CD4-positive, alpha-beta T cell (primary cell): ENCODE measurements at regions not wholly inside any gene's neighbourhood (a gene's known extent, or its start where the extent isn't known, plus 50 kb on each side); places are given as distances from the start of the nearest gene placed in this dataset.

Experiments used
- ATAC-seq: fragments of 200-7000 bp; cut with Tn5 transposase; one replicate; pipeline ENCODE4 v1.10.0; 2022; ENCODE audit warnings: mild to moderate bottlenecking; ENCODE audit not compliant: poor library complexity
- CTCF ChIA-PET: fragments of 350-600 bp; sonication (Branson Sonifier 250); formaldehyde crosslinking; loops from one replicate; lab custom pipeline; 2021; ENCODE audit warnings: antibody characterized with exemption, inconsistent platforms; lab: Charles Lee
- POLR2A ChIA-PET: fragments of 350-600 bp; sonication (Branson Sonifier 250); formaldehyde crosslinking; loops from one replicate; lab custom pipeline; 2021; ENCODE audit warnings: antibody characterized with exemption, inconsistent platforms; lab: Charles Lee
- DNase-seq, 14 experiments: peaks; one replicate each; pipeline ENCODE4 v3.0.0-alpha.2; 2013 to 2020; ENCODE audit warnings: mixed read lengths in 2 of 14
- H3K27ac ChIP-seq, 2 donors: one replicate each; pipeline versions ENCODE4 v1.5.1 to v1.7.0; 2013; ENCODE audit warnings: low read length in 2 of 2, low read depth in 1 of 2, mild to moderate bottlenecking in 1 of 2
- H3K27me3 ChIP-seq, 2 experiments: 1 replicate in 1 of 2; 2 replicates in 1 of 2; pipeline versions ENCODE4 v1.6.1 to v1.7.0; 2013; ENCODE audit warnings: low read length in 2 of 2, control low read depth in 1 of 2, mild to moderate bottlenecking in 1 of 2, moderate library complexity in 1 of 2; ENCODE audit not compliant: insufficient read depth in 2 of 2, control insufficient read depth in 1 of 2
- H3K36me3 ChIP-seq: one replicate; pipeline ENCODE4 v1.6.1; 2013; ENCODE audit warnings: low read length, control low read depth; ENCODE audit not compliant: insufficient read depth
- H3K4me1 ChIP-seq: one replicate; pipeline ENCODE4 v1.6.1; 2013; ENCODE audit warnings: low read length, control low read depth; ENCODE audit not compliant: insufficient read depth
- H3K4me3 ChIP-seq: one replicate; pipeline ENCODE4 v1.5.1; 2013; ENCODE audit warnings: mild to moderate bottlenecking, low read length, moderate library complexity
- H3K9me3 ChIP-seq, 2 experiments: 1 replicate in 1 of 2; 2 replicates in 1 of 2; pipeline versions ENCODE4 v1.6.1 to v1.7.0; 2013; ENCODE audit warnings: low read length in 2 of 2, mild to moderate bottlenecking in 2 of 2, control low read depth in 1 of 2, moderate library complexity in 1 of 2; ENCODE audit not compliant: control insufficient read depth in 1 of 2, insufficient read depth in 1 of 2
- H3K27ac Mint-ChIP-seq: one replicate; pipeline ENCODE4 v1.8.0; 2020; ENCODE audit warnings: mixed read lengths
- H3K27me3 Mint-ChIP-seq: one replicate; pipeline ENCODE4 v1.8.0; 2021; ENCODE audit warnings: mixed read lengths
- H3K36me3 Mint-ChIP-seq: one replicate; pipeline ENCODE4 v1.8.0; 2021; ENCODE audit warnings: low read depth, mixed read lengths
- H3K4me1 Mint-ChIP-seq: one replicate; pipeline ENCODE4 v1.8.0; 2021; ENCODE audit warnings: low read depth, mixed read lengths
- H3K4me3 Mint-ChIP-seq: one replicate; pipeline ENCODE4 v1.8.0; 2020; ENCODE audit warnings: mild to moderate bottlenecking, mixed read lengths
- H3K9me3 Mint-ChIP-seq: one replicate; pipeline ENCODE4 v1.8.0; 2020; ENCODE audit warnings: mixed read lengths
- intact Hi-C, 2 experiments: fragments of 100-400 bp; cut with DNase I in 1 of 2; cut with micrococcal nuclease in 1 of 2; formaldehyde crosslinking; loops; one replicate each; pipeline versions ENCODE4 v1.15.1 to v1.9.0; 2023 to 2025; cut with DNase I, micrococcal nuclease
- TF ChIP-seq, protein P1 (sequence below): fragments of 200-600 bp; IDR thresholded peaks from one replicate; pipeline ENCODE4 v1.8.0; 2022; ENCODE audit warnings: antibody characterized with exemption, mild to moderate bottlenecking

DNA sequence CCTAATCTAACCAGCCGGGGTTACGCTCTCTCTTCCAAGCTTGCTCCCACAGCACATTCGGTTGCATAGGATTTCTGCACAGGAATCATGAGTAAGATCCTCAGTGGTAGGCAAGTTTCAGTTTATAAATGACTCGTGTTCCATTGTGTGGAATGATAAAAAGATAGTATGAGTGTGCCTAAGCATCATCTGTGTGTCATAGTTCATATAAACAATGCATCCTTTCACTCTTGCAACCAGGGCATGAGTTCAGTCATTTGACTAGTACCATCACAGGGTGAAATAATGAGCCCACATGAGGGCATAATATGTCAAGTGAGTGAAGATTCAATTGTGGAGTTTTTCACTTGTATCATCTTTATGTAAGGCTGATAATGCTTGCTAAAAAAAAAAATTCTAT lies 417.1 kb upstream of the CDH2 start:
- no peak overlapping the region for H3K27ac Mint-ChIP-seq
- ATAC-seq (no peak), DNase-seq (no peak)
- H3K4me1 ChIP-seq: no peaks in the 10 kb centered on the region
- TF ChIP-seq, protein P1, sequence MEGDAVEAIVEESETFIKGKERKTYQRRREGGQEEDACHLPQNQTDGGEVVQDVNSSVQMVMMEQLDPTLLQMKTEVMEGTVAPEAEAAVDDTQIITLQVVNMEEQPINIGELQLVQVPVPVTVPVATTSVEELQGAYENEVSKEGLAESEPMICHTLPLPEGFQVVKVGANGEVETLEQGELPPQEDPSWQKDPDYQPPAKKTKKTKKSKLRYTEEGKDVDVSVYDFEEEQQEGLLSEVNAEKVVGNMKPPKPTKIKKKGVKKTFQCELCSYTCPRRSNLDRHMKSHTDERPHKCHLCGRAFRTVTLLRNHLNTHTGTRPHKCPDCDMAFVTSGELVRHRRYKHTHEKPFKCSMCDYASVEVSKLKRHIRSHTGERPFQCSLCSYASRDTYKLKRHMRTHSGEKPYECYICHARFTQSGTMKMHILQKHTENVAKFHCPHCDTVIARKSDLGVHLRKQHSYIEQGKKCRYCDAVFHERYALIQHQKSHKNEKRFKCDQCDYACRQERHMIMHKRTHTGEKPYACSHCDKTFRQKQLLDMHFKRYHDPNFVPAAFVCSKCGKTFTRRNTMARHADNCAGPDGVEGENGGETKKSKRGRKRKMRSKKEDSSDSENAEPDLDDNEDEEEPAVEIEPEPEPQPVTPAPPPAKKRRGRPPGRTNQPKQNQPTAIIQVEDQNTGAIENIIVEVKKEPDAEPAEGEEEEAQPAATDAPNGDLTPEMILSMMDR: no peak
- no peaks in the 10 kb centered on the region for H3K27me3 Mint-ChIP-seq
- peaks cover 0 to 3% of the 10 kb centered on the region in 2 experiments for H3K9me3 ChIP-seq
- POLR2A ChIA-PET: no interaction called here
- no peaks in the 10 kb centered on the region for H3K4me1 Mint-ChIP-seq
- no peaks in the 10 kb centered on the region for H3K36me3 Mint-ChIP-seq
- intact Hi-C loops: no loop called here
- no peak overlapping the region for H3K4me3 Mint-ChIP-seq
- CTCF ChIA-PET: no interaction called here
- H3K4me3 ChIP-seq: no peak overlapping the region
- no peaks in the 10 kb centered on the region for H3K36me3 ChIP-seq
- H3K9me3 Mint-ChIP-seq: peaks cover 18% of the 10 kb centered on the region
- H3K27ac ChIP-seq: no peak overlapping the region
- H3K27me3 ChIP-seq: no peaks in the 10 kb centered on the region

GRCh38 chr18:28588884-28589549 lies 412.1 kb upstream of the CDH2 start:
- TF ChIP-seq, protein P1: no peak
- Histone ChIP-seq H3K27ac (no peak overlapping the region), H3K36me3 (no peaks in the 10 kb centered on the region), H3K9me3 (peaks cover 0 to 3% of the 10 kb centered on the region in 2 experiments), H3K4me3 (no peak overlapping the region), H3K4me1 (no peaks in the 10 kb centered on the region), H3K27me3 (no peaks in the 10 kb centered on the region)
- no peak overlapping the region for H3K4me3 Mint-ChIP-seq
- intact Hi-C loops: no loop called here
- H3K27ac Mint-ChIP-seq: no peak overlapping the region
- DNase-seq (no peak), ATAC-seq (no peak)
- POLR2A ChIA-PET: no interaction called here
- peaks cover 15% of the 10 kb centered on the region for H3K9me3 Mint-ChIP-seq
- no peaks in the 10 kb centered on the region for H3K36me3 Mint-ChIP-seq
- no peaks in the 10 kb centered on the region for H3K27me3 Mint-ChIP-seq
- CTCF ChIA-PET: no interaction called here
- no peaks in the 10 kb centered on the region for H3K4me1 Mint-ChIP-seq

DNA sequence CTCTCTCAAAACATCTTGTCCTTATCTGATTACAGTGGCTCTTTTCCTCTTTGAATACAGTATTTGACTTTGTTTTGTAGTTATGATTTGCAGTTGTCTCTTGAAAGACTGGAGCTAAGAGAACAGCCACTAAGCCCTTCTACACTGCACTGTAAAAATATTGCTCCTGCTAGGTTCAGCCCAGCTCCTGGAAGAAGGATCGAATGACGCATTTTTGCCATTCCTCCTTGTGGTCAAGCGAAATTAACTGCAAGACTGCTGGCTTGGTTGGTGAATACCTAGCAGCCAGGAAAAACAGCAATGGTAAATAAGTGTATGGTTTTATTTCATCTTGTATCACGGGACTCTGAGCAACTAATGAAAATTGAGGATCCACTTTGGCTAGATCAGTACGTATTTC lies 407.8 kb upstream of the CDH2 start:
- DNase-seq (no peak), ATAC-seq (no peak)
- Histone ChIP-seq H3K27me3 (no peaks in the 10 kb centered on the region), H3K4me1 (no peaks in the 10 kb centered on the region), H3K9me3 (peaks cover 0 to 5% of the 10 kb centered on the region in 2 experiments), H3K27ac (no peak overlapping the region), H3K4me3 (no peak overlapping the region), H3K36me3 (no peaks in the 10 kb centered on the region)
- CTCF ChIA-PET: no interaction called here
- POLR2A ChIA-PET: no interaction called here
- H3K27me3 Mint-ChIP-seq: no peaks in the 10 kb centered on the region
- intact Hi-C loops: no loop called here
- no peaks in the 10 kb centered on the region for H3K36me3 Mint-ChIP-seq
- H3K9me3 Mint-ChIP-seq: no peaks in the 10 kb centered on the region
- TF ChIP-seq, protein P1: no peak
- no peak overlapping the region for H3K27ac Mint-ChIP-seq
- no peaks in the 10 kb centered on the region for H3K4me1 Mint-ChIP-seq
- H3K4me3 Mint-ChIP-seq: no peak overlapping the region
